ENCODE measurements at regions not wholly inside any gene's neighbourhood (a gene's known extent, or its start where the extent isn't known, plus 50 kb on each side); places are given as distances from the start of the nearest gene placed in this dataset.

GRCh38 chr14:55500219-55500701 lies 59.8 kb upstream of the TBPL2 start:
- in situ Hi-C loops (cut with HindIII; ENCODE audit: low pct_unique_long_range_greater_than_20kb, low sequenced_read_pairs) = no loop called here
- DNase-seq (ENCODE audit: low read depth, low spot score) = peak; percentile 47

GRCh38 chr14:55500708-55501107 lies 60.3 kb upstream of the TBPL2 start:
- DNase-seq (ENCODE audit: low read depth, low spot score) = no peak
- in situ Hi-C loops (cut with HindIII; ENCODE audit: low pct_unique_long_range_greater_than_20kb, low sequenced_read_pairs) = no loop called here

GRCh38 chr14:55502746-55503284 lies 62.4 kb upstream of the TBPL2 start:
- in situ Hi-C loops (cut with HindIII; ENCODE audit: low pct_unique_long_range_greater_than_20kb, low sequenced_read_pairs) = no loop called here
- no peak for DNase-seq (ENCODE audit: low read depth, low spot score)

GRCh38 chr14:55505846-55506245 lies 65.4 kb upstream of the TBPL2 start:
- in situ Hi-C loops (cut with HindIII; ENCODE audit: low pct_unique_long_range_greater_than_20kb, low sequenced_read_pairs) = no loop called here
- DNase-seq (ENCODE audit: low read depth, low spot score) = no peak

GRCh38 chr14:55508676-55509075 lies 68.3 kb upstream of the TBPL2 start:
- no peak for DNase-seq (ENCODE audit: low read depth, low spot score)
- in situ Hi-C loops (cut with HindIII; ENCODE audit: low pct_unique_long_range_greater_than_20kb, low sequenced_read_pairs) = no loop called here

- DNase-seq (ENCODE audit: low read depth, low spot score) = no peak
- in situ Hi-C loops (cut with HindIII; ENCODE audit: low pct_unique_long_range_greater_than_20kb, low sequenced_read_pairs) = no loop called here
These were observed 67.6 kb upstream of the KTN1 start for GRCh38 chr14:55512421-55512820.

DNA sequence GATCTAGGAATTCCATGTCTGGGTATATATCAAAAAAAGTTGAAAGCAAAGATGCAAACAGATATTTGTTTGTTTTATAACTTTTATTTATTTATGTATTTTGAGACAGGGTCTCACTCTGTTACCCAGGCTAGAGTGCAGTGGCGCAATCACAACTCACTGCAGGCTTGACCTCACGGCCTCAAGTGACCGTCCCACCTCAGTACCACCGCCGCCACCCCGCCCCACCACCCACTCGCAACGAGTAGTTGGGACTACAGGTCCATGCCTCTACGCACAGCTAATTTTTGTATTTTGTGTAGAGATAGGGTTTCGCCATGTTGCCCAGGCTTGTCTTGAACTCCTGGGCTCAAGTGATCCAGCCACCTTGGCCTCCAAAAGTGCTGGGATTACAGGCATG lies 66.5 kb upstream of the KTN1 start:
- DNase-seq (ENCODE audit: low read depth, low spot score) = no peak
- in situ Hi-C loops (cut with HindIII; ENCODE audit: low pct_unique_long_range_greater_than_20kb, low sequenced_read_pairs) = no loop called here

- DNase-seq (ENCODE audit: low read depth, low spot score) = no peak
- in situ Hi-C loops (cut with HindIII; ENCODE audit: low pct_unique_long_range_greater_than_20kb, low sequenced_read_pairs) = no loop called here
These were observed 65.1 kb upstream of the KTN1 start for GRCh38 chr14:55514819-55515490.

DNA sequence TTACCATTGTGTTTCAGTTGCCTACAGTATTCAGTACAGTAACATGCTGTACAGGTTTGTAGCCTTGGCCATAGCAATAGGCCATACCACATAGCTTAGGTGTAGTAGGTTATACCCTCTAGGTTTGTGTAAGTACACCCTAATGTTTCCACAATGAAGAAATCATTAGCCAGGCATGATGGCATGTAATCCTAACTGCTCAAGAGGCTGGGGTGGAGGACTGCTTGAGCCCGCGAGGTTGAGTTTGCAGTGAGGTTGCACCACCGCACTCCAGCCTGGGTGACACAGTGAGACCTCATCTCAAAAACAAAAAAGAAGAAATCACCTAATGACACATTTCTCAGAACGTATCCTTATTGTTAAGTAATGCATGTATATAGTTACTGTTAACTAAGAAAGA lies 63.2 kb upstream of the KTN1 start:
- in situ Hi-C loops (cut with HindIII; ENCODE audit: low pct_unique_long_range_greater_than_20kb, low sequenced_read_pairs) = no loop called here

DNA sequence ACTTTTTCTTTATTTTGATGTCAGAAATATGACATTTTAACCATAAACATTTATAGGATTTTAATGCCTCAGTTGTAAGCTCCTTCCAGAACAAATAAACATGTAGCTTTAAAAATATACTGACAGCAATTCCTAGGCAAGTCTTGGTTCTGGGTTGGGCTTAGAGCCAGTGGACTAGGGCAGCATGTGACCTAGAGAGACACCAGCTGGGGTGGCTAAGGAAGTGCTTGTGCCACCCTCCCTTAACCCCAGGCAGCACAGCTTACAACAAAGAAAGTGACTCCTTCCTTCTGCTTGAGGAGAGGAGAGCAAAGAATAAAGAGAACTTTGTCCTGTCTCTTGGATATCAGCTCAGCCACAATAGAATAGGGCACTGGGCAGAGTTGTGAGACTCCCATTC lies 61.6 kb upstream of the KTN1 start:
- peak; percentile 65 for DNase-seq (ENCODE audit: low read depth, low spot score)
- in situ Hi-C loops (cut with HindIII; ENCODE audit: low pct_unique_long_range_greater_than_20kb, low sequenced_read_pairs) = no loop called here

More for the DNA sequence above, 63.2 kb upstream of the KTN1 start:
- DNase-seq (ENCODE audit: low read depth, low spot score) = no peak

DNA sequence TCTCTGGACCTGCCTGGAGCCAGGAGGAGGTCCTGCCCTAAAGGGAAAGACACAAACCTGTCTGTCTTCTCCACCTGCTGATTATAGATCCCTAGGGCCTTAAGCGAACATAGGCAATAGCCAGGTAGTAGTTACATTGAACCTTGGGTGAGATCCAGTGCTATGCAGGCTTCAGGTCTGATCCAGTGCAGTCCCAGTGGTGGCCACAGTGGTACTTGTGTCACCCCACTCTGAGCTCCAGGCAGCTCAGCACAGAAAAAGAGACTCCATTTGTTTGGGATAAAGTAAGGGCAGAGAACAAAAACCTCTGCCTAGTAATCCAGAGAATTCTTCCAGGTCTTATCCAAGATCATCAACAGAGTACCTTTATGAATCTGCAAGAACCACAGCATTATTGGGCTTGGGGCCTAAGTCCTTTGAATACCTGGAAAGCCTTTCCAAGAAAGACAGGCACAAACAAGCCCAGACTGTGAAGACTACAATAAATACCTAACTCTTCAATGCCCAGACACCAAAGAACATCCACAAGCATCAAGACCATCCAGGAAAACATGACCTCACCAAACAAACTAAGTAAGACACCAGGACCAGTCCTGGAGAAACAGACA lies 60.4 kb upstream of the KTN1 start:
- no peak for DNase-seq (ENCODE audit: low read depth, low spot score)
- in situ Hi-C loops (cut with HindIII; ENCODE audit: low pct_unique_long_range_greater_than_20kb, low sequenced_read_pairs) = no loop called here

DNA sequence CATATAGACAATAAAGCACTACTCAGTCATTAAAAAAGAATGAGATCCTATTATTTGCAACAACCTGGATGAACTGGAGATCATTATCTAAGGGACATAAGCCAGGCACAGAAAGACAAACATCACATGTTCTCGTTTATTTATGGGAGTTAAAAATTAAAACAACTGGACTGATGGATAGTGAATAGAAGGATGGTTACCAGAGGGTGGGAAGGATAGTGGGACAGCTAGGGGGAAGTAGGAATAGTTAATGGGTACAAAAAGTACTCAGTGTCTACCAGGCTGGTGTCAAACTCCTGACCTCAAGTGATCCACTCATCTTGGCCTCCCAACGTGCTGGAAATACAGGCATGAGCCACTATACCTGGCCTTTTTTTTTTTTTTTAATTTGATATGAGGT lies 56.7 kb upstream of the KTN1 start:
- in situ Hi-C loops (cut with HindIII; ENCODE audit: low pct_unique_long_range_greater_than_20kb, low sequenced_read_pairs) = no loop called here
- no peak for DNase-seq (ENCODE audit: low read depth, low spot score)
